Suprapubic skin (tissue), 4 donors: ENCODE measurements at regions not wholly inside any gene's neighbourhood (a gene's known extent, or its start where the extent isn't known, plus 50 kb on each side); places are given as distances from the start of the nearest gene placed in this dataset.
A peak's percentile ranks its signal among the peaks of the same experiment; 100 is the strongest.

ENCODE experiments used
- DNase-seq, 2 donors: peaks; one replicate each; pipeline ENCODE4 v3.0.0-alpha.2; 2019; ENCODE audit warnings: low spot score in 2 of 2
- H3K27ac ChIP-seq: fragments of 200-600 bp; sonication (generic); one replicate; pipeline ENCODE4 v1.5.1; 2019
- H3K27me3 ChIP-seq: fragments of 200-600 bp; sonication (generic); one replicate; pipeline ENCODE4 v1.5.1; 2019
- H3K36me3 ChIP-seq: fragments of 200-600 bp; sonication (generic); one replicate; pipeline ENCODE4 v1.5.1; 2019
- H3K4me1 ChIP-seq: fragments of 200-600 bp; sonication (generic); one replicate; pipeline ENCODE4 v1.5.1; 2019
- H3K4me3 ChIP-seq: fragments of 200-600 bp; sonication (generic); one replicate; pipeline ENCODE4 v1.5.1; 2019; ENCODE audit warnings: mild to moderate bottlenecking
- H3K9me3 ChIP-seq: fragments of 200-600 bp; sonication (generic); one replicate; pipeline ENCODE4 v1.5.1; 2019
- EP300 ChIP-seq: sonication (generic); formaldehyde crosslinking; IDR thresholded peaks from one replicate; pipeline ENCODE4 v1.6.1; 2017; ENCODE audit warnings: antibody characterized with exemption
- POLR2A ChIP-seq, 2 donors: fragments of 450-650 bp; IDR thresholded peaks; one replicate each; pipeline ENCODE4 v1.6.1; 2017; ENCODE audit warnings: antibody characterized with exemption in 2 of 2, mild to moderate bottlenecking in 2 of 2, moderate library complexity in 2 of 2
- POLR2AphosphoS5 ChIP-seq, 3 donors: sonication (generic); formaldehyde crosslinking; IDR thresholded peaks; one replicate each; pipeline ENCODE4 v1.6.1; 2017; ENCODE audit warnings: antibody characterized with exemption in 3 of 3
- WGBS: methylation state at CpG from one replicate; pipeline ENCODE4 v1.1.5; 2018; 5-methylcytosine and 5-hydroxymethylcytosine counted together
- TF ChIP-seq, protein P1 (sequence below), 2 donors: fragments of 200-600 bp in 1 of 2; fragments of 450-650 bp in 1 of 2; sonication (generic) in 1 of 2; IDR thresholded peaks; one replicate each; pipeline ENCODE4 v1.5.1; 2016 to 2019; ENCODE audit warnings: antibody characterized with exemption in 2 of 2, mild to moderate bottlenecking in 1 of 2, moderate library complexity in 1 of 2

DNA sequence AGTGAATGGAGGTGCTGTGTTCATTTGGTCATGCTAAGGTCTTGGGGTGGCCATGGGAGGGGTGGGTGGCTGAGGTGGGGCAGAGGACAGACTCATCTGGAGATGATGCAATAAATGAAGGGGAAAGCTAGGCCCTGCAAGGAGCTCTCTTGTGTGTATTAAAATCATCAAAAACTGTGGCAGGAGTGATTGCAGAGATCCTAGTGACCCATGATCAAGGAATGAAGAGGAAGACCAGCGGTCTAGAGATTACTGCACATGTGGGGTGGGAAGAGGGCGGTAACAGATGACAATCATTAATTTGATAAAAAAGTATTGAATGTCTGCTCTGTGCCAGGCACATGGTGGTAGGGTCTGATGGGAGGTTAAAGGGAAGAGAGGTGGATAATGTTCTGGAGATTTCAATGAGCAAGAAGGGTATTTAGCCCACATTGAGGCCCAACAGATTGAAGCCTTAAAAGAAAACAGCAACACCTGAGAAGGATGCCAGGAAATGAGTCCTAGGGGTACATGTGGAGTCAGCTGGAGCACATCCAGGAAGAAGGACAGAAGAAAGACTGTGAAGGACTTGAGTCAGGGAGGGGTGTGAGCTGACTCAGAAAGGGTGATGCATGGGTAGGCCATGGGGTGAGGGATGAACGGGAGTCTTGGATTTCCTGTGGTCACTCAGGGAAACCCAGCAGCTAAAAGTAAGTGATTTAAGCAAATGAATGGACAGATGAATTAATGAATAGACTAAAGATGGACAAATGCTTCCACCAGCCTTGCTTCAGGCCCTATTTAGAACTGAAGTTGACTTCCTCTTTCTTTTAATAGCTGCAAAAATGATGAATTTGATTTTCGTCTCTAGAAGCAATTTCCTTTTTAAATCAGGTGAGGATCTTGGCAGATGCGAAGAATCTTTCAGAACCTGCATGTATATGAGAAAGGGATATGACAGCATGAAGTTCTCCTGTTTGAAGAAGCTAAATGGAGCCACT lies 83.1 kb upstream of the IGFBP3 start:
- TF ChIP-seq POLR2A (IDR thresholded peaks at IDR 0.05) (no peak), EP300 (no peak), POLR2AphosphoS5 (IDR thresholded peaks at IDR 0.05) (no peak)
- TF ChIP-seq, protein P1, sequence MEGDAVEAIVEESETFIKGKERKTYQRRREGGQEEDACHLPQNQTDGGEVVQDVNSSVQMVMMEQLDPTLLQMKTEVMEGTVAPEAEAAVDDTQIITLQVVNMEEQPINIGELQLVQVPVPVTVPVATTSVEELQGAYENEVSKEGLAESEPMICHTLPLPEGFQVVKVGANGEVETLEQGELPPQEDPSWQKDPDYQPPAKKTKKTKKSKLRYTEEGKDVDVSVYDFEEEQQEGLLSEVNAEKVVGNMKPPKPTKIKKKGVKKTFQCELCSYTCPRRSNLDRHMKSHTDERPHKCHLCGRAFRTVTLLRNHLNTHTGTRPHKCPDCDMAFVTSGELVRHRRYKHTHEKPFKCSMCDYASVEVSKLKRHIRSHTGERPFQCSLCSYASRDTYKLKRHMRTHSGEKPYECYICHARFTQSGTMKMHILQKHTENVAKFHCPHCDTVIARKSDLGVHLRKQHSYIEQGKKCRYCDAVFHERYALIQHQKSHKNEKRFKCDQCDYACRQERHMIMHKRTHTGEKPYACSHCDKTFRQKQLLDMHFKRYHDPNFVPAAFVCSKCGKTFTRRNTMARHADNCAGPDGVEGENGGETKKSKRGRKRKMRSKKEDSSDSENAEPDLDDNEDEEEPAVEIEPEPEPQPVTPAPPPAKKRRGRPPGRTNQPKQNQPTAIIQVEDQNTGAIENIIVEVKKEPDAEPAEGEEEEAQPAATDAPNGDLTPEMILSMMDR (IDR thresholded peaks at IDR 0.05): no peak
- no peak for DNase-seq
- WGBS: 76% methylated on average over 5 of the region's 5 CpGs

DNA sequence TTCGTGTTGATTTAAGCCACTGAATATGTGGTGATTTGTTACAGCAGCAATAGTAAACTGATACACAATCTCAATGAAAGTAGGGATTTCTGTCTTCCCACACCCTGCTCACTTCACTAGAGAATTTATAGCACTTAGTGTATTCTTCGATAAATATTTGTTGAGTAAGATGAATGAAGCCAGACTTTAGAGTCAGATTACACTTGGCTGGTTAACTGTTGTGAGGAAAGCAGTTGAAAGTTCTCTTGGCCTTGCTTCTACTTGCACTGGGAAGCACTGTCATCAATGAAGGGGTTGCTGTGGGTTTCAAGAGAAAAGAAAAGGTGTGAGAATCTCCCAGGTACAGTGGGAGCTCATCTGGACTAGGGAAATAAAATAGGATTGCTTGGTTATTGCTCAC lies 82.1 kb upstream of the IGFBP3 start:
- Histone ChIP-seq H3K27me3 (no peaks in the 10 kb centered on the region), H3K36me3 (no peaks in the 10 kb centered on the region), H3K4me3 (no peak overlapping the region), H3K4me1 (no peaks in the 10 kb centered on the region), H3K9me3 (no peaks in the 10 kb centered on the region), H3K27ac (no peak overlapping the region)
- TF ChIP-seq, protein P1 (IDR thresholded peaks at IDR 0.05): no peak
- no peak for TF ChIP-seq POLR2A (IDR thresholded peaks at IDR 0.05)
- no peak for TF ChIP-seq EP300
- TF ChIP-seq POLR2AphosphoS5 (IDR thresholded peaks at IDR 0.05): no peak
- no peak for DNase-seq
- 64% methylated on average over 2 of the region's 2 CpGs for WGBS

More for the DNA sequence above, 83.1 kb upstream of the IGFBP3 start:
- Histone ChIP-seq H3K27ac (no peak overlapping the region), H3K9me3 (no peaks in the 10 kb centered on the region), H3K36me3 (no peaks in the 10 kb centered on the region), H3K4me1 (peaks cover 4% of the 10 kb centered on the region), H3K4me3 (no peak overlapping the region), H3K27me3 (no peaks in the 10 kb centered on the region)

DNA sequence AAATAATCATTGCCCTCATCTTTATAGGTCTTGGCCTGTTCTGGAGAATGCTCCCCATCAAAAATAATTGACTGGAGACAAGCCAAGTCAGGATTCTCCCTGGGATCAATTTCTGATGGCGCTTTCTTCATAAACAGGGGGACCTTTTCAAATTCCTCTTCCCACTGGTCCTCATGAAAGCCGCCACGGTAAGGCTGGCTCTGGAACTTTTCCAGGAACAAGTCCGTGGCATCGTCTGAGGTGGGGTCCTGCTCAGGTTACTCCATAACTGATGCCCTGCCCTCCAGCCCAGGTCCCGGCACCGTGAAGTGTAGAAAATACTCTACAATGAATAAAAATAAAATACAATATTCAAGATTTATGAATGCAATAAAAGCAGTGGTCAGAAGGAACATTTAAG lies 79.4 kb upstream of the IGFBP3 start:
- Histone ChIP-seq H3K27ac (no peak overlapping the region), H3K27me3 (no peaks in the 10 kb centered on the region), H3K36me3 (no peaks in the 10 kb centered on the region), H3K4me3 (no peak overlapping the region), H3K4me1 (no peaks in the 10 kb centered on the region), H3K9me3 (no peaks in the 10 kb centered on the region)
- 85% methylated on average over 7 of the region's 7 CpGs for WGBS
- TF ChIP-seq POLR2A (IDR thresholded peaks at IDR 0.05): no peak
- TF ChIP-seq POLR2AphosphoS5 (IDR thresholded peaks at IDR 0.05): no peak
- TF ChIP-seq, protein P1 (IDR thresholded peaks at IDR 0.05): no peak
- no peak for TF ChIP-seq EP300
- DNase-seq: peak in 1 of 2 donors; percentile 65

DNA sequence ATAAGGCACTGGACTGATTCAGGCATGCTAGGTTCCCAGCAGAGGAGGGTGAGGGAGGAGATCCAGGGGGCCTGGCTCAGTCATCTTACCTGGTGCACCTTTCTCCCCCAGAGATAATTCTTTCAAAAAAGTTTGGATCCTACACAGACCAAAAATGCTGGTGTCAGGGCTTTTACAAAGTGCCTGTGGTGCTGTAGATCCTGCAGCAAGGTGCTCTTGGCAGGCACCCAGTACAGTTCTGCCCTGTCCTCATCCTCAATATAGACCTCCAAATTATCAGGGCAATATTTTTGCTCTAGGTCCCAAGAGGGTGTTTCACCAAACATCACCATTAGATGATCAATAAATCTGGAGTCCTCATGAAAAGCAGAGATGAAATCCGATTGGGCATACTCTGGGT lies 78.5 kb upstream of the IGFBP3 start:
- Histone ChIP-seq H3K36me3 (no peaks in the 10 kb centered on the region), H3K9me3 (no peaks in the 10 kb centered on the region), H3K4me1 (no peaks in the 10 kb centered on the region), H3K27me3 (no peaks in the 10 kb centered on the region), H3K4me3 (no peak overlapping the region), H3K27ac (no peak overlapping the region)
- TF ChIP-seq POLR2A (IDR thresholded peaks at IDR 0.05) (no peak), EP300 (no peak), POLR2AphosphoS5 (IDR thresholded peaks at IDR 0.05) (no peak)
- TF ChIP-seq, protein P1 (IDR thresholded peaks at IDR 0.05): no peak
- 93% methylated on average over 1 of the region's 1 CpG for WGBS
- no peak for DNase-seq

DNA sequence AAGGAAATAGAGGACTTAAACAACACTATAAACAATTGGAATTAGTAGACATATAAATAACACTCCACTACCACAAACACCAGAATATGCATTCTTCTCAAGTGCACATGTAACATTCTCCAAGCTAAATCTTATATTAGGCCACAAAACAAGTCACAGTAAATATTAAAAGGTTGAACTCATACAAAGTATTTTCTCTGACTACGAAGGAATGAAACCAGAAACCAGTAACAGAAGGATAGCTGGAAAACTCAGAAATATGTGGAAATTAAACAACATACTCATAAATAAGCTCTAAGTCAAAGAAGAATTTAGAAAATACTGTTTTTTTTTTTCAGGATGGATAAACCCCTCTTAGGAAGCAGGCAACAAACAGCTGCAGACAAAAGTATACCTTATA lies 77.4 kb upstream of the IGFBP3 start:
- H3K4me3 ChIP-seq: no peak overlapping the region
- no peaks in the 10 kb centered on the region for H3K9me3 ChIP-seq
- no peaks in the 10 kb centered on the region for H3K27me3 ChIP-seq
- 88% methylated on average over 1 of the region's 1 CpG for WGBS
- H3K4me1 ChIP-seq: no peaks in the 10 kb centered on the region
- no peak for DNase-seq
- H3K36me3 ChIP-seq: no peaks in the 10 kb centered on the region
- H3K27ac ChIP-seq: no peak overlapping the region
- TF ChIP-seq, protein P1 (IDR thresholded peaks at IDR 0.05): no peak
- no peak for TF ChIP-seq POLR2AphosphoS5 (IDR thresholded peaks at IDR 0.05)
- TF ChIP-seq EP300: no peak
- no peak for TF ChIP-seq POLR2A (IDR thresholded peaks at IDR 0.05)
